GM18868 (cell line): ENCODE measurements at regions not wholly inside any gene's neighbourhood (a gene's known extent, or its start where the extent isn't known, plus 50 kb on each side); places are given as distances from the start of the nearest gene placed in this dataset.
"Not testable (repeated sequence)": the region's sequence is repeated elsewhere in the genome, so short reads cannot be mapped to it uniquely, and the experiment has no call there.

Experiments used
- ATAC-seq: cut with Tn5 transposase; IDR thresholded peaks from one replicate; pipeline ENCODE4 v1.9.1; 2021; ENCODE audit warnings: mild to moderate bottlenecking, moderate library complexity; ENCODE audit not compliant: unreplicated experiment

- ATAC-seq: no peak
Measured at GRCh38 chr5:124957063-124957462, 210.6 kb upstream of the ZNF608 start.

- no peak for ATAC-seq
Measured at GRCh38 chr5:124960266-124960665, 213.8 kb upstream of the ZNF608 start.

GRCh38 chr5:124961521-124961920 lies 215.1 kb upstream of the ZNF608 start:
- no peak for ATAC-seq

GRCh38 chr5:124962111-124962510 lies 215.7 kb upstream of the ZNF608 start:
- no peak for ATAC-seq

- no peak for ATAC-seq
Measured at GRCh38 chr5:124962735-124963134, 216.3 kb upstream of the ZNF608 start.

- ATAC-seq: no peak
Measured at GRCh38 chr5:124963236-124963919, 216.9 kb upstream of the ZNF608 start.

- not testable (repeated sequence) for ATAC-seq
Measured at GRCh38 chr5:124966741-124967140, 220.3 kb upstream of the ZNF608 start.

- not testable (repeated sequence) for ATAC-seq
Measured at GRCh38 chr5:124970381-124970780, 223.9 kb upstream of the ZNF608 start.

- ATAC-seq: no peak
Measured at GRCh38 chr5:124972703-124973102, 226.3 kb upstream of the ZNF608 start.

- no peak for ATAC-seq
Measured at GRCh38 chr5:124973661-124974060, 227.2 kb upstream of the ZNF608 start.

GRCh38 chr5:124976086-124976485 lies 229.6 kb upstream of the ZNF608 start:
- ATAC-seq: no peak

GRCh38 chr5:124979251-124979650 lies 232.8 kb upstream of the ZNF608 start:
- ATAC-seq: no peak

GRCh38 chr5:124980163-124980941 lies 233.9 kb upstream of the ZNF608 start:
- ATAC-seq: peak; percentile 93

GRCh38 chr5:124981901-124982300 lies 235.5 kb upstream of the ZNF608 start:
- ATAC-seq: no peak

- ATAC-seq: no peak
Measured at GRCh38 chr5:124986170-124986569, 239.7 kb upstream of the ZNF608 start.

- no peak for ATAC-seq
Measured at GRCh38 chr5:124986667-124987066, 240.2 kb upstream of the ZNF608 start.

- not testable (repeated sequence) for ATAC-seq
Measured at GRCh38 chr5:124987786-124988185, 241.3 kb upstream of the ZNF608 start.

- ATAC-seq: no peak
Measured at GRCh38 chr5:124990723-124991122, 244.3 kb upstream of the ZNF608 start.

GRCh38 chr5:124995421-124995820 lies 249.0 kb upstream of the ZNF608 start:
- ATAC-seq: no peak

GRCh38 chr5:124996023-124996763 lies 249.8 kb upstream of the ZNF608 start:
- ATAC-seq: no peak

- ATAC-seq: no peak
Measured at GRCh38 chr5:124996764-124997077, 250.3 kb upstream of the ZNF608 start.
